A549 (cell line): ENCODE measurements at regions not wholly inside any gene's neighbourhood (a gene's known extent, or its start where the extent isn't known, plus 50 kb on each side); places are given as distances from the start of the nearest gene placed in this dataset.

ENCODE experiments used
- ATAC-seq, 2 experiments: fragments of 200-7000 bp in 1 of 2; fragments of >200 bp in 1 of 2; cut with Nextera tagmentation in 1 of 2; cut with Tn5 transposase in 1 of 2; 3 replicates each; pipeline versions ENCODE4 v1.8.0 to v1.9.1; 2018 to 2020; ENCODE audit warnings: mild to moderate bottlenecking in 1 of 2, moderate library complexity in 1 of 2
- CTCF ChIA-PET: fragments of 300-600 bp; sonication (Branson Sonifier 250); formaldehyde crosslinking; extraction: SDS; loops from one replicate; lab custom pipeline; 2021; ENCODE audit warnings: antibody characterized with exemption, inconsistent platforms; lab: Yijun Ruan, JAX
- POLR2A ChIA-PET: fragments of 350-600 bp; formaldehyde crosslinking; extraction: SDS; loops from one replicate; lab custom pipeline; 2021; ENCODE audit warnings: antibody characterized with exemption, inconsistent platforms; lab: Yijun Ruan, JAX
- DNase-seq, 2 experiments: peaks; one replicate each; pipeline versions ENCODE4 v3.0.0 to v3.0.0-alpha.2; 2011 to 2016; ENCODE audit warnings: low read depth in 1 of 2, low spot score in 1 of 2
- FAIRE-seq: peaks from 2 replicates; lab custom pipeline; 2011; peaks lifted over from hg19 to GRCh38; lab: Jason Lieb, UNC
- H3K27ac ChIP-seq, 2 experiments: fragments of >200 bp; sonication (Bioruptor Twin); formaldehyde crosslinking; 3 replicates each; pipeline ENCODE4 v1.5.1; 2016 to 2017
- H3K4me1 ChIP-seq: fragments of >200 bp; sonication (Bioruptor Twin); formaldehyde crosslinking; 3 replicates; pipeline ENCODE4 v1.6.1; 2016
- H3K4me2 ChIP-seq: fragments of >200 bp; sonication (Bioruptor Twin); formaldehyde crosslinking; 3 replicates; pipeline ENCODE4 v1.6.1; 2016
- H3K4me3 ChIP-seq: fragments of >200 bp; sonication (Bioruptor Twin); formaldehyde crosslinking; 3 replicates; pipeline ENCODE4 v1.5.1; 2016
- H3K9me3 ChIP-seq: fragments of >200 bp; sonication (Bioruptor Twin); formaldehyde crosslinking; 3 replicates; pipeline ENCODE4 v1.6.1; 2016
- CBX2 ChIP-seq: fragments of 200-600 bp; sonication (generic); IDR thresholded peaks from 2 replicates; pipeline ENCODE4 v1.6.1; 2016; ENCODE audit warnings: low read depth, mild to moderate bottlenecking, borderline replicate concordance
- EHF ChIP-seq: fragments of 250-450 bp; sonication (Bioruptor Pico); IDR thresholded peaks from 2 replicates; pipeline ENCODE4 v1.5.0; 2020; ENCODE audit warnings: mild to moderate bottlenecking
- FOSL2 ChIP-seq, 2 experiments: fragments of 450-650 bp in 1 of 2; fragments of >200 bp in 1 of 2; sonication (Bioruptor Twin) in 1 of 2; formaldehyde crosslinking; IDR thresholded peaks; 2 replicates each; pipeline versions ENCODE4 v1.5.0 to v1.6.1; 2016 to 2020; ENCODE audit warnings: mild to moderate bottlenecking in 1 of 2, moderate library complexity in 1 of 2
- FOXS1 ChIP-seq: fragments of 250-450 bp; sonication (Bioruptor Pico); IDR thresholded peaks from 2 replicates; pipeline ENCODE4 v1.5.0; 2020; ENCODE audit warnings: mild to moderate bottlenecking, moderate library complexity
- GATA3 ChIP-seq: IDR thresholded peaks from 2 replicates; pipeline ENCODE4 v1.6.1; 2012; ENCODE audit warnings: borderline replicate concordance
- HOXB13 ChIP-seq: fragments of 250-450 bp; sonication (Bioruptor Pico); IDR thresholded peaks from 2 replicates; pipeline ENCODE4 v1.5.0; 2020; ENCODE audit warnings: low read depth, mild to moderate bottlenecking, moderate library complexity
- KDM5A ChIP-seq: fragments of 200-600 bp; sonication (generic); IDR thresholded peaks from 2 replicates; pipeline ENCODE4 v1.6.1; 2016; ENCODE audit warnings: antibody characterized with exemption, mild to moderate bottlenecking
- MAZ ChIP-seq: fragments of 150-350 bp; IDR thresholded peaks from 2 replicates; pipeline ENCODE4 v1.6.1; 2014; ENCODE audit warnings: antibody characterized with exemption, low read depth, low read length, borderline replicate concordance
- MYC ChIP-seq: IDR thresholded peaks from 2 replicates; pipeline ENCODE4 v1.6.1; 2012; ENCODE audit warnings: mild to moderate bottlenecking, inconsistent platforms, low read length, improper control_type of control experiment, borderline replicate concordance
- NFE2L2 ChIP-seq: fragments of 150-350 bp; conservative IDR thresholded peaks from 2 replicates; pipeline ENCODE4 v1.6.1; 2014; ENCODE audit warnings: low read length
- NPAS2 ChIP-seq: fragments of 250-450 bp; sonication (Bioruptor Pico); IDR thresholded peaks from 2 replicates; pipeline ENCODE4 v1.8.0; 2022; ENCODE audit warnings: mild to moderate bottlenecking, moderate library complexity, borderline replicate concordance
- TFCP2L1 ChIP-seq: fragments of 250-450 bp; sonication (Bioruptor Pico); IDR thresholded peaks from 2 replicates; pipeline ENCODE4 v1.5.0; 2021; ENCODE audit warnings: mild to moderate bottlenecking
- TP53 ChIP-seq: fragments of 250-450 bp; sonication (Bioruptor Pico); IDR thresholded peaks from 2 replicates; pipeline ENCODE4 v1.5.0; 2021; ENCODE audit warnings: mild to moderate bottlenecking, moderate library complexity
- ZC3H11A ChIP-seq: fragments of 450-650 bp; IDR thresholded peaks from 2 replicates; pipeline ENCODE4 v1.6.1; 2014; ENCODE audit warnings: antibody characterized with exemption, mild to moderate bottlenecking
- ZFP36 ChIP-seq: fragments of 450-650 bp; IDR thresholded peaks from 2 replicates; pipeline ENCODE4 v1.6.1; 2014; ENCODE audit warnings: borderline replicate concordance; ENCODE audit not compliant: partially characterized antibody
- ZSCAN20 ChIP-seq: fragments of 250-450 bp; sonication (Bioruptor Pico); IDR thresholded peaks from 2 replicates; pipeline ENCODE4 v1.8.0; 2022; ENCODE audit warnings: mild to moderate bottlenecking, moderate library complexity
- WGBS: methylation state at CpG from one replicate; pipeline ENCODE4 v1.1.6; 2017; ENCODE audit errors: missing lambda C conversion rate; 5-methylcytosine and 5-hydroxymethylcytosine counted together
- TF ChIP-seq, protein P1 (sequence below): fragments of >200 bp; sonication (Bioruptor Twin); formaldehyde crosslinking; IDR thresholded peaks from 3 replicates; pipeline ENCODE4 v1.6.1; 2016
- TF ChIP-seq, protein P2 (sequence below): fragments of 250-450 bp; sonication (Bioruptor Pico); IDR thresholded peaks from 2 replicates; pipeline ENCODE4 v1.5.0; 2020; ENCODE audit warnings: low read depth, mild to moderate bottlenecking, moderate library complexity
- TF ChIP-seq, protein P3 (sequence below): fragments of 450-650 bp; IDR thresholded peaks from 2 replicates; pipeline ENCODE4 v1.6.1; 2014; ENCODE audit warnings: antibody characterized with exemption

DNA sequence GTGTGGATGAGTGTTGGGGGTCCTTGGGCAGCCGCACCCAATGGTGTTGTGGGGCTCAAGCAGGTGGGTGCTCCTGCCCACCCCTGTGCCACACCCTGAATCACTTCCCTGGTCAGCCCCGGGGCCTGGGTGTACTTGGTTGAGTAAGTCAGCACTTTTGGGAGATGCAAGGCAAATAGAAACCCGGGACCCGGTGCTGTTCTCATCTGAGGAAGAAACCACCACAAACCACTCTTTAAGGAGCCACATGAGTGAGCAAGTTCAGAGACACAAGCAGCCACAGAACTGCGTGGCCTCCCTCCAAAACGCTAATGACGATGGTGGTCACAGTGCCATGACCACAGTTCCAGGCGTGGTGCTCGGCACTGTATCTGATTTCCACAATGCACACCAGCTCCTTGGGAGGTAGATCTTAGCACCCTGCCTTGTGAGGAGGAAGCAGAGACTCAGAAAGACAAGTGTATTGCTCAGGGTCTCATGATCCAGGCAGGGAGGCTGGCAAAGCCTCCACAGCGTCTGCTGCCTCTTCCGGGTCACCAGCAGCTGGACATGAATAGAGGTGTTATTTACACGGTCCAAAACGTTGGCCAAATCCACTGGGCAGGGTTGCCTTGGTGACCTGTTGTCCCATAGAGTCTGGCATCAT is 118.2 kb upstream of the ALDH1A3 start:
- Histone ChIP-seq H3K9me3 (no peaks in the 10 kb centered on the region), H3K27ac (peak overlapping the region in 1 of 2 experiments; percentile 33; a peak in 2 of 6 replicates), H3K4me3 (no peak overlapping the region), H3K4me2 (no peak overlapping the region), H3K4me1 (peaks cover 22% of the 10 kb centered on the region)
- 87% methylated on average over 13 of the region's 13 CpGs for WGBS
- ATAC-seq (no peak), DNase-seq (no peak), FAIRE-seq (no peak)
- ChIA-PET CTCF (interaction anchor here (0.6 to 3.0 kb wide), 5 partner anchors 9 to 112 kb away, joined by 3 to 17 read pairs (median 6); no protein-coding TSS in a partner anchor), POLR2A (no interaction called here)
- TF ChIP-seq NFE2L2 = no peak
- TF ChIP-seq NPAS2 = no peak
- no peak for TF ChIP-seq KDM5A
- TF ChIP-seq FOSL2 (IDR thresholded peaks at IDR 0.05) = no peak
- no peak for TF ChIP-seq FOSL2 (CRISPR knock-in tag; IDR thresholded peaks at IDR 0.05)
- no peak for TF ChIP-seq CBX2
- no peak for TF ChIP-seq ZSCAN20
- no peak for TF ChIP-seq FOXS1
- no peak for TF ChIP-seq TP53 (CRISPR knock-in tag)
- no peak for TF ChIP-seq GATA3
- TF ChIP-seq ZC3H11A = no peak

DNA sequence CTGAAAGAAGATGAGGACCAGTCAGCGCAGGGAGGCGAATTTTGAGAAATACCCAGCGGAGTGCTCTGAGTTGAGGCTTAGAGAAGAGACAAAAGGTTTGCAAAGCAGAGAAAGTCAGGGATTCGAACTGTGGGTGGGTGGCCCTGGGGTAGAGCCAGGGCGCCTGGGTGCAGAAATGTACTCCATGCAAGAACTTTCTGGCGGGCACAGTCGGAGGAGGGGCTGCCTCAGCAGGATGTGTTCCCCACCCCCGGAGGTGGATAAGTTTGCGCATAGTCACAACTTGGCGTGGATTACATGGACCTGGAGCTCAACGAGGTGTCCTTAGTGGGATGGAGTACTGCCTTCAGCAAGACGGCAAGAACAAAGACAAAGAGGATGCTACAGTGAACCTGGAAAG is 117.3 kb upstream of the ALDH1A3 start:
- DNase-seq (no peak), FAIRE-seq (no peak), ATAC-seq (no peak)
- CTCF ChIA-PET = interaction anchor here (0.6 to 1.6 kb wide), 7 partner anchors 17 to 156 kb away, joined by 3 to 6 read pairs (median 3); no protein-coding TSS in a partner anchor
- H3K4me1 ChIP-seq = peaks cover 22% of the 10 kb centered on the region
- POLR2A ChIA-PET = no interaction called here
- no peak overlapping the region for H3K4me2 ChIP-seq
- H3K4me3 ChIP-seq = no peak overlapping the region
- H3K9me3 ChIP-seq = no peaks in the 10 kb centered on the region
- no peak for TF ChIP-seq TFCP2L1 (CRISPR knock-in tag)
- 86% methylated on average over 12 of the region's 12 CpGs for WGBS
- H3K27ac ChIP-seq = no peak overlapping the region

DNA sequence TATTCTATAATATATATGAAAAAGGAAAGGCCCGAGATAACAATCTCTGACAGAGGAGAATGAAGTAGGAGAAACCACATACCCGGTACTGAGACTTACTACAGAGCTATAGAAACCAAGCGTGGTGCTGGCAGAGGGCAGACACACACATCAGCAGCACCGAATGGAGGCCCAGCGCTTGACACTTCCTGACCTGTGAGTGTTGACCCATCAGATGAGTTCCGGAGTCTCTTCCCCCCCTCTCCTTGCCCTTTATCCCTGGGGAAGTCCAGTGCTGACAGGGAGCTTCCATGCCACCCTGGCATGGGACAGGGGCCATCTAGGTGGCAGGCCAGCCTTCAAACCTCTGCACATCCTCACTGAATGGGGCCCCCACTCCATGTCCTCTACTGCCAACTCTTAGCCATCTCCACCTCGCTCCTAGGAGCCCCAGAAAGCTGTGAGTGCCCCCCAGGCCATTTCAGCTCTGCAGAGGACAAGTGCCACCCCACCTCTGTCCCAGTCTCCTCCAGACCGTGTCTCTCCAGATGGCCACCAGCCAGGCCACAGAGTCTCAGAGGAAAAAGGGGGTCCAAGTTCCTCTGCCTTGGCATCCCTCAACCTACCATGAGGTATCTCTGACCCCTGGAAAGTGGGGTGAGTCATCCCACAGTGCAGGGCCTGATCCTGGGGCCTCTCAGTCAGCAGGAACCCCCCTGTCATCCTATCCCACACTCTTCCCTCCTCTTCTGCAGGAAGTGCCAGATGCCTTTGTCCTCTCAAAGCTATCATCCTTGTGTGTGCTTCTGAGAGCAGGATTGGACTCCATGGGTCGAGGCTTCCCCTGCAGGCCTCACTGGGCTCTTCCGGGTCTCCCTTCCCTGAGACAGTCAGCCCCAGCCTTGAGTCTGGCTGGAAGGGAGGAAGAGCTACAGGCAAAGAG is 116.5 kb upstream of the ALDH1A3 start:
- ATAC-seq (no peak), DNase-seq (no peak), FAIRE-seq (no peak)
- CTCF ChIA-PET = interaction anchor here (0.7 to 1.4 kb wide), 7 partner anchors 16 to 244 kb away, joined by 3 to 4 read pairs (median 3); no protein-coding TSS in a partner anchor
- Histone ChIP-seq H3K27ac (no peak overlapping the region), H3K4me3 (no peak overlapping the region), H3K4me1 (peaks cover 22% of the 10 kb centered on the region), H3K4me2 (no peak overlapping the region), H3K9me3 (no peaks in the 10 kb centered on the region)
- 87% methylated on average over 10 of the region's 10 CpGs for WGBS
- TF ChIP-seq, protein P1, sequence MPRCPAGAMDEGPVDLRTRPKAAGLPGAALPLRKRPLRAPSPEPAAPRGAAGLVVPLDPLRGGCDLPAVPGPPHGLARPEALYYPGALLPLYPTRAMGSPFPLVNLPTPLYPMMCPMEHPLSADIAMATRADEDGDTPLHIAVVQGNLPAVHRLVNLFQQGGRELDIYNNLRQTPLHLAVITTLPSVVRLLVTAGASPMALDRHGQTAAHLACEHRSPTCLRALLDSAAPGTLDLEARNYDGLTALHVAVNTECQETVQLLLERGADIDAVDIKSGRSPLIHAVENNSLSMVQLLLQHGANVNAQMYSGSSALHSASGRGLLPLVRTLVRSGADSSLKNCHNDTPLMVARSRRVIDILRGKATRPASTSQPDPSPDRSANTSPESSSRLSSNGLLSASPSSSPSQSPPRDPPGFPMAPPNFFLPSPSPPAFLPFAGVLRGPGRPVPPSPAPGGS = no peak
- POLR2A ChIA-PET = no interaction called here

DNA sequence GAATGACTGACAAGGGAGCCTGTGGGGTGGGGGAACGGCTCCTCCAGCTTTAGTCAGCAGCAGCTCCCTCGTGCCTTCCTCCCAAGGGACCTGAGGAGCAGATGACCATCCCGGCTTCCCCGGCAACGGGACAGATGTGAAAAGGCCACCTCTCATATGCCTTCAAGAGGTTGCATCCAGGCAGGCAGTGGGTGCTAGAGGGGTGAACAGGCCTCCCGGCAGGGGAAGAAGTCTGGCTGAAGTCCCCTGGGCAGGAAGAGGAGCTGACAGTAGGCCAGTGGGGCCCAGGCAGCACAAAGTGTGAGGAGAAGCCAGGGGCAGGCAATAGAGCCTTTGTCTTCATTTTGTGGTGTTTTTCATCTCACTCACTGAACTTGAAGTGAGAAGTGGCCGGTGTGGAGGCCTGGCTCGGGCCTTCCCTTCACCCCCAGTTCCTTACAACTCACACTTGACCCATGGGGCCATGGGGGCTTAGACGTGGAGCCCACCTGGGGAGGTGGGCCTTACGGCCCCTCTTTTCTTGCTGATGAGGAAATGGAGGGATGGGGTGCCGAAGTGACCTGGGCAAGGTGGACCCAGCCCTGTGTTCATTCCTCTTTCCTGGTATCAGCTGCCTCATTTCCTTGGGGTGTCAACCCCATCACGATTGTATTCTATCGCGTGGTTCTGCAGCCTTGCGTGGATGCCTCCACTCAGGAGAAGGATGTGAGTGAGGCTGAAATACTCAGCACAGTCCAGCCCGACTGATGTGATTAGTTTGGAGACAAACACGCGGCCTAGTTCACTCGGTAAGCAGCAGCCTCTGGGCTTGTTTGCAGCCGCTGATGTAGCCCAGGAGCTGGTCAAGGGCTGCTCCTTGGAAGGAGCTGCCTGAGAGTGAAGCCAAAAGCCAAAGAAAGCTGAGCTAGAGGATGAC is 115.5 kb upstream of the ALDH1A3 start:
- POLR2A ChIA-PET = no interaction called here
- Histone ChIP-seq H3K4me3 (no peak overlapping the region), H3K27ac (no peak overlapping the region), H3K4me1 (peaks cover 14% of the 10 kb centered on the region), H3K9me3 (no peaks in the 10 kb centered on the region), H3K4me2 (no peak overlapping the region)
- 89% methylated on average over 20 of the region's 20 CpGs for WGBS
- no peak for DNase-seq
- TF ChIP-seq HOXB13 (CRISPR knock-in tag) (no peak), ZFP36 (no peak), MAZ (no peak), FOXS1 (no peak), EHF (CRISPR knock-in tag) (no peak), MYC (no peak)
- TF ChIP-seq, protein P1 = no peak
- TF ChIP-seq, protein P2, sequence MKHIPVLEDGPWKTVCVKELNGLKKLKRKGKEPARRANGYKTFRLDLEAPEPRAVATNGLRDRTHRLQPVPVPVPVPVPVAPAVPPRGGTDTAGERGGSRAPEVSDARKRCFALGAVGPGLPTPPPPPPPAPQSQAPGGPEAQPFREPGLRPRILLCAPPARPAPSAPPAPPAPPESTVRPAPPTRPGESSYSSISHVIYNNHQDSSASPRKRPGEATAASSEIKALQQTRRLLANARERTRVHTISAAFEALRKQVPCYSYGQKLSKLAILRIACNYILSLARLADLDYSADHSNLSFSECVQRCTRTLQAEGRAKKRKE (CRISPR knock-in tag) = no peak
- TF ChIP-seq, protein P3, sequence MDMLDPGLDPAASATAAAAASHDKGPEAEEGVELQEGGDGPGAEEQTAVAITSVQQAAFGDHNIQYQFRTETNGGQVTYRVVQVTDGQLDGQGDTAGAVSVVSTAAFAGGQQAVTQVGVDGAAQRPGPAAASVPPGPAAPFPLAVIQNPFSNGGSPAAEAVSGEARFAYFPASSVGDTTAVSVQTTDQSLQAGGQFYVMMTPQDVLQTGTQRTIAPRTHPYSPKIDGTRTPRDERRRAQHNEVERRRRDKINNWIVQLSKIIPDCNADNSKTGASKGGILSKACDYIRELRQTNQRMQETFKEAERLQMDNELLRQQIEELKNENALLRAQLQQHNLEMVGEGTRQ = no peak
- no peak for FAIRE-seq
- ATAC-seq = no peak
- CTCF ChIA-PET = interaction anchor here (0.9 to 2.7 kb wide), 6 partner anchors 13 to 154 kb away, joined by 3 to 15 read pairs (median 3); no protein-coding TSS in a partner anchor
